SK-N-SH (cell line): ENCODE measurements at regions not wholly inside any gene's neighbourhood (a gene's known extent, or its start where the extent isn't known, plus 50 kb on each side); places are given as distances from the start of the nearest gene placed in this dataset.

ENCODE experiments used
- CTCF ChIA-PET: fragments of 300-600, 350-600 bp; formaldehyde crosslinking; extraction: SDS; loops from one replicate; lab custom pipeline; 2021; lab: Yijun Ruan, JAX
- POLR2A ChIA-PET: fragments of 350-600 bp; sonication (Branson Sonifier 250); formaldehyde crosslinking; extraction: SDS; loops from one replicate; lab custom pipeline; 2020; ENCODE audit warnings: antibody characterized with exemption, inconsistent platforms; lab: Yijun Ruan, JAX
- DNase-seq: peaks from one replicate; pipeline ENCODE4 v3.0.0; 2012
- H2AFZ ChIP-seq: fragments of 200-600 bp; sonication (generic); 2 replicates; pipeline ENCODE4 v1.8.1; 2016; ENCODE audit warnings: antibody characterized with exemption, mild to moderate bottlenecking, low read depth
- H3F3A ChIP-seq: fragments of 200-600 bp; sonication (generic); replicated peaks from 2 replicates; pipeline ENCODE3; 2016; ENCODE audit warnings: antibody characterized with exemption, mild to moderate bottlenecking; ENCODE audit not compliant: insufficient read depth
- H3K27ac ChIP-seq, 2 experiments: fragments of 200-500 bp in 1 of 2; fragments of 200-600 bp in 1 of 2; sonication (Bioruptor generic) in 1 of 2; sonication (generic), shearing (Covaris generic) in 1 of 2; 2 replicates each; pipeline versions ENCODE4 v1.5.1 to v1.6.1; 2014 to 2016; ENCODE audit warnings: low read depth in 2 of 2, inconsistent platforms in 1 of 2, low read length in 1 of 2, mild to moderate bottlenecking in 1 of 2, mixed read lengths in 1 of 2
- H3K27me3 ChIP-seq: fragments of 200-600 bp; sonication (generic), shearing (Covaris generic); 2 replicates; pipeline ENCODE4 v1.6.1; 2016; ENCODE audit warnings: mixed run types; ENCODE audit not compliant: insufficient read depth
- H3K36me3 ChIP-seq, 2 experiments: fragments of 200-500 bp in 1 of 2; fragments of 200-600 bp in 1 of 2; sonication (Bioruptor generic) in 1 of 2; sonication (generic) in 1 of 2; replicated peaks in 1 of 2; 2 replicates each; pipeline versions ENCODE3 to v1.5.1; 2014 to 2016; ENCODE audit warnings: low read length in 1 of 2, mild to moderate bottlenecking in 1 of 2; ENCODE audit not compliant: insufficient read depth in 2 of 2, control insufficient read depth in 1 of 2
- H3K4me1 ChIP-seq, 2 experiments: fragments of 200-500 bp in 1 of 2; fragments of 200-600 bp in 1 of 2; sonication (Bioruptor generic) in 1 of 2; sonication (generic), shearing (Covaris generic) in 1 of 2; 2 replicates each; pipeline versions ENCODE4 v1.5.1 to v1.6.1; 2014 to 2016; ENCODE audit warnings: low read depth in 1 of 2, low read length in 1 of 2, mixed run types in 1 of 2; ENCODE audit not compliant: insufficient read depth in 2 of 2, control insufficient read depth in 1 of 2
- H3K4me2 ChIP-seq: fragments of 200-600 bp; sonication (generic), shearing (Covaris generic); 2 replicates; pipeline ENCODE4 v1.6.1; 2017; ENCODE audit warnings: mixed run types
- H3K4me3 ChIP-seq, 2 experiments: fragments of 200-500 bp in 1 of 2; fragments of 200-600 bp in 1 of 2; sonication (Bioruptor generic) in 1 of 2; sonication (generic), shearing (Covaris generic) in 1 of 2; 2 replicates each; pipeline versions ENCODE4 v1.5.1 to v1.8.1; 2014 to 2016; ENCODE audit warnings: low read depth in 2 of 2, inconsistent platforms in 1 of 2, low read length in 1 of 2, mild to moderate bottlenecking in 1 of 2, mixed read lengths in 1 of 2, moderate library complexity in 1 of 2
- H3K79me2 ChIP-seq: fragments of 200-600 bp; sonication (generic); 2 replicates; pipeline ENCODE4 v1.8.1; 2017; ENCODE audit warnings: mild to moderate bottlenecking; ENCODE audit not compliant: insufficient read depth
- H3K9ac ChIP-seq: fragments of 200-600 bp; sonication (generic); 2 replicates; pipeline ENCODE4 v1.6.1; 2017; ENCODE audit warnings: mixed run types
- H3K9me2 ChIP-seq: fragments of 200-600 bp; sonication (generic); 2 replicates; pipeline ENCODE4 v1.6.1; 2017; ENCODE audit warnings: mixed run types
- H3K9me3 ChIP-seq: fragments of 200-600 bp; sonication (generic); 2 replicates; pipeline ENCODE4 v1.6.1; 2017; ENCODE audit warnings: mixed run types, mild to moderate bottlenecking, moderate library complexity
- H4K20me1 ChIP-seq: fragments of 200-600 bp; sonication (generic); 2 replicates; pipeline ENCODE4 v1.6.1; 2017; ENCODE audit warnings: mild to moderate bottlenecking, mixed run types; ENCODE audit not compliant: insufficient read depth
- FOSL2 ChIP-seq: IDR thresholded peaks from 2 replicates; pipeline ENCODE4 v1.4.0; 2012; ENCODE audit warnings: low read depth, mild to moderate bottlenecking, moderate library complexity, borderline replicate concordance
- POLR2AphosphoS5 ChIP-seq: IDR thresholded peaks from 2 replicates; pipeline ENCODE4 v1.6.1; 2012; ENCODE audit warnings: low read depth, low read length
- RCOR1 ChIP-seq: fragments of 150-350 bp; IDR thresholded peaks from 2 replicates; pipeline ENCODE4 v1.6.1; 2017; ENCODE audit warnings: antibody characterized with exemption, low read length
- REST ChIP-seq: IDR thresholded peaks from 2 replicates; pipeline ENCODE4 v1.6.1; 2012; ENCODE audit warnings: mild to moderate bottlenecking, low read depth, low read length, moderate library complexity
- RFX5 ChIP-seq: IDR thresholded peaks from 2 replicates; pipeline ENCODE4 v1.6.1; 2012; ENCODE audit warnings: mild to moderate bottlenecking, improper control_type of control experiment, low read length
- RXRA ChIP-seq: IDR thresholded peaks from 2 replicates; pipeline ENCODE4 v1.4.0; 2012; ENCODE audit warnings: low read depth, mild to moderate bottlenecking, borderline replicate concordance
- YY1 ChIP-seq: IDR thresholded peaks from 2 replicates; pipeline ENCODE4 v1.4.0; 2012; ENCODE audit warnings: low read depth, mild to moderate bottlenecking
- WGBS: methylation state at CpG from one replicate; pipeline ENCODE4 v1.1.6; 2017; ENCODE audit warnings: low lambda C conversion rate; 5-methylcytosine and 5-hydroxymethylcytosine counted together
- TF ChIP-seq, protein P1 (sequence below): IDR thresholded peaks from 2 replicates; pipeline ENCODE4 v1.4.0; 2012; ENCODE audit warnings: low read depth

DNA sequence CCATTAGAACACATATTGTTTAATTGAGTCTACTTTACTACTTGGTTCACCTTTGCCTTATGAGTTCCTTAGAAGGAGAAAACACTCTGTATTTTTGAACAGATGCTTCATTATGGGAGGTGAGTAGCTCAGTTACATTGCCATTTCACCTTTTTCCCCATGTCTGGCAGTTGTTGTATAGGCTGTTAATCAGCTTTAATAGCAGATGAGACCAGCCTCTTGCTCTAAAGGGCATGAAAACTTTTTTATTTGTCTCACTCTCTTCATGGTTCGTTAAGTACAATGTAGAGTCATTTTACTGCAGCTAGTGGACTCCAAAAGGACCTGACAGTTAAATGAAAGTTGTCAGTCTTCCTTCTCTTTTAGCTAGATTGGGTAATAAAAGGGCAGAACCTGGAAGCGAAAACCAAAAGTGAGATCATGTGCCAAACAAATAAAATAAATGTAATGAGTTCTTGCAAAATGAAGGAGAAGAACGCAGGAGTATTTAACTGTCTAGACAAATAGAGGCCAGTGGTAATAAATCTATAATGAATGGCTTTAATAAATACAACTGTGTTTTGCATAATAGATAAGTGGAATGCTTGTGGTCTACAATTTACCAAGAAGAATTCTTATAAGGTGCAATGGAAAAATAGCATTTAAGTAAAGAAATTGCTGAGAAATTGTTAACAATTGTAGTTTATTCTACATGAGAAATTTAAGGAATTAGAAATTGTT lies 180.0 kb upstream of the NEGR1 start:
- POLR2A ChIA-PET, result no interaction called here
- WGBS, result 55% methylated on average over 3 of the region's 3 CpGs

GRCh38 chr1:72442262-72442661 lies 159.9 kb upstream of the NEGR1 start:
- no peak for TF ChIP-seq REST
- TF ChIP-seq, protein P1, sequence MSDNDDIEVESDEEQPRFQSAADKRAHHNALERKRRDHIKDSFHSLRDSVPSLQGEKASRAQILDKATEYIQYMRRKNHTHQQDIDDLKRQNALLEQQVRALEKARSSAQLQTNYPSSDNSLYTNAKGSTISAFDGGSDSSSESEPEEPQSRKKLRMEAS, result no peak
- TF ChIP-seq YY1, result no peak
- no peak for TF ChIP-seq POLR2AphosphoS5
- Histone ChIP-seq H3F3A (no peaks in the 10 kb centered on the region), H3K36me3 (no peaks in the 10 kb centered on the region), H3K9ac (no peak overlapping the region), H4K20me1 (no peaks in the 10 kb centered on the region), H3K27me3 (no peaks in the 10 kb centered on the region), H2AFZ (0 out of 2 replicates have a peak overlapping the region, but pooled peaks have one; percentile 9), H3K4me3 (no peak overlapping the region), H3K9me3 (no peaks in the 10 kb centered on the region), H3K27ac (no peak overlapping the region), H3K9me2 (no peaks in the 10 kb centered on the region), H3K4me1 (no peaks in the 10 kb centered on the region; a peak in 1 of 4 replicates), H3K79me2 (no peaks in the 10 kb centered on the region), H3K4me2 (no peak overlapping the region)
- 22% methylated on average over 3 of the region's 3 CpGs for WGBS
- ChIA-PET CTCF (no interaction called here), POLR2A (no interaction called here)
- no peak for DNase-seq

More for the DNA sequence above, 180.0 kb upstream of the NEGR1 start:
- Histone ChIP-seq H3K79me2 (no peaks in the 10 kb centered on the region), H4K20me1 (no peaks in the 10 kb centered on the region), H3K9me3 (no peaks in the 10 kb centered on the region), H3K27me3 (no peaks in the 10 kb centered on the region), H3K9me2 (no peaks in the 10 kb centered on the region), H3F3A (no peaks in the 10 kb centered on the region), H3K4me1 (no peaks in the 10 kb centered on the region), H3K36me3 (no peaks in the 10 kb centered on the region), H3K27ac (no peak overlapping the region), H3K9ac (no peak overlapping the region), H2AFZ (no peak overlapping the region), H3K4me2 (no peak overlapping the region), H3K4me3 (no peak overlapping the region)
- TF ChIP-seq RCOR1, result no peak
- no peak for TF ChIP-seq RFX5
- no peak for TF ChIP-seq REST
- no peak for TF ChIP-seq RXRA
- TF ChIP-seq, protein P1, result no peak
- TF ChIP-seq FOSL2, result no peak
- DNase-seq, result no peak
- CTCF ChIA-PET, result no interaction called here
